Keratinocyte (primary cell): ENCODE measurements at regions not wholly inside any gene's neighbourhood (a gene's known extent, or its start where the extent isn't known, plus 50 kb on each side); places are given as distances from the start of the nearest gene placed in this dataset.

Experiments
- DNase-seq: peaks from one replicate; pipeline ENCODE4 v3.0.0-alpha.2; 2011; ENCODE audit warnings: low read depth, missing footprints, low spot score
- FAIRE-seq: peaks from 2 replicates; lab custom pipeline; 2011; peaks lifted over from hg19 to GRCh38; lab: Jason Lieb, UNC
- H2AFZ ChIP-seq: 2 replicates; pipeline ENCODE4 v1.6.0; 2012; ENCODE audit warnings: low read length, control low read depth, inconsistent platforms; ENCODE audit not compliant: control insufficient read depth
- H3K27ac ChIP-seq: 2 replicates; pipeline ENCODE4 v1.5.1; 2011; ENCODE audit warnings: low read length; ENCODE audit not compliant: control insufficient read depth, insufficient read depth
- H3K27me3 ChIP-seq: 3 replicates; pipeline ENCODE4 v1.6.0; 2011; ENCODE audit warnings: low read length; ENCODE audit not compliant: control insufficient read depth, insufficient read depth; ENCODE audit errors: extremely low read depth
- H3K36me3 ChIP-seq, 2 experiments: 2 replicates in 1 of 2; 3 replicates in 1 of 2; pipeline ENCODE4 v1.5.1; 2011; ENCODE audit warnings: low read length in 2 of 2, mild to moderate bottlenecking in 1 of 2; ENCODE audit not compliant: control insufficient read depth in 2 of 2, insufficient read depth in 2 of 2; ENCODE audit errors: extremely low read depth in 1 of 2
- H3K4me1 ChIP-seq: 3 replicates; pipeline ENCODE4 v1.5.1; 2011; ENCODE audit warnings: low read length; ENCODE audit not compliant: control insufficient read depth, insufficient read depth; ENCODE audit errors: extremely low read depth
- H3K4me2 ChIP-seq: 3 replicates; pipeline ENCODE4 v1.6.0; 2011; ENCODE audit warnings: low read depth, low read length; ENCODE audit not compliant: control insufficient read depth, insufficient read depth; ENCODE audit errors: extremely low read depth
- H3K4me3 ChIP-seq, 3 experiments: fragments of 200-600 bp in 1 of 3; sonication (generic) in 1 of 3; 2 replicates in 2 of 3; 3 replicates in 1 of 3; pipeline ENCODE4 v1.5.1; 2011 to 2016; ENCODE audit warnings: low read length in 3 of 3, mild to moderate bottlenecking in 3 of 3, control low read depth in 2 of 3, inconsistent platforms in 1 of 3, low read depth in 1 of 3, mixed read lengths in 1 of 3, mixed run types in 1 of 3, moderate library complexity in 1 of 3; ENCODE audit not compliant: control insufficient read depth in 2 of 3, insufficient read depth in 2 of 3; ENCODE audit errors: extremely low read depth in 1 of 3
- H3K79me2 ChIP-seq: 2 replicates; pipeline ENCODE4 v1.6.0; 2012; ENCODE audit warnings: low read length; ENCODE audit not compliant: control insufficient read depth, insufficient read depth
- H3K9ac ChIP-seq: 3 replicates; pipeline ENCODE4 v1.6.0; 2011; ENCODE audit warnings: low read length; ENCODE audit not compliant: control insufficient read depth, insufficient read depth; ENCODE audit errors: extremely low read depth
- H3K9me1 ChIP-seq: 3 replicates; pipeline ENCODE4 v1.6.0; 2011; ENCODE audit warnings: low read length; ENCODE audit not compliant: control insufficient read depth, insufficient read depth; ENCODE audit errors: extremely low read depth
- H3K9me3 ChIP-seq: 2 replicates; pipeline ENCODE4 v1.5.1; 2012; ENCODE audit warnings: low read depth, low read length; ENCODE audit not compliant: control insufficient read depth
- H4K20me1 ChIP-seq: 3 replicates; pipeline ENCODE4 v1.6.0; 2011; ENCODE audit warnings: low read length; ENCODE audit not compliant: control insufficient read depth, insufficient read depth; ENCODE audit errors: extremely low read depth
- EZH2 ChIP-seq: IDR thresholded peaks from one replicate; pipeline ENCODE4 v1.6.1; 2012; ENCODE audit warnings: inconsistent platforms, mild to moderate bottlenecking, low read length, moderate library complexity
- dilution Hi-C: fragments of 300-500 bp; cut with MboI; formaldehyde crosslinking; loops from one replicate; pipeline ENCODE4 v1.7.0; 2020; ENCODE audit warnings: low sequenced_read_pairs; ENCODE audit not compliant: extremely low pct_ligation_motif_present
- TF ChIP-seq, protein P1 (sequence below), 3 experiments: IDR thresholded peaks in 1 of 3; conservative IDR thresholded peaks in 1 of 3; optimal IDR thresholded peaks in 1 of 3; 2 replicates in 2 of 3; 3 replicates in 1 of 3; pipeline versions ENCODE3 to v1.5.1; 2011; ENCODE audit warnings: low read length in 3 of 3, mild to moderate bottlenecking in 3 of 3, moderate library complexity in 2 of 3, control low read depth in 1 of 3, inconsistent platforms in 1 of 3; ENCODE audit not compliant: insufficient read depth in 2 of 3; ENCODE audit errors: extremely low read depth in 1 of 3

DNA sequence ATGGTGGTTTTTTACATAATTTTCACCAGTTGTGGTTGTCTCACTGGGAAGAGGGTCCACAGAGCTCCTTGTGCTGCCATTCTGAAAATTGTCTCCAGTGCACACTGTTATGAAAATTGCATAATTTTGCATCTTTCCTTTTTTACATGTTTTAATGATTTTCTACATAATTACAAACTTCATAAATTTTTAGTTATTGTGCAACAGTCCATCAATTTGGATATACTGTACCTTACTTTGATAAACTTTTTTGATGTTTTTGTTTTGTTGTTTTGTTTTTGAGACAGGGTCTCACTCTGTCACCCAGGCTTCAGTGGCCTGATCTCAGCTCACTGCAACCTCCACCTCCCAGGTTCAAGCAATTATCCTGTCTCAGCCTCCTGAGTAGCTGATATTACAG lies 70.6 kb upstream of the AUTS2 start:
- H3K79me2 ChIP-seq, result no peaks in the 10 kb centered on the region
- no peaks in the 10 kb centered on the region for H3K36me3 ChIP-seq
- no peak overlapping the region for H3K27ac ChIP-seq
- DNase-seq, result no peak
- no peak overlapping the region for H2AFZ ChIP-seq
- FAIRE-seq, result no peak
- no peaks in the 10 kb centered on the region for H3K27me3 ChIP-seq
- H3K4me1 ChIP-seq, result no peaks in the 10 kb centered on the region
- H3K9me1 ChIP-seq, result no peaks in the 10 kb centered on the region
- dilution Hi-C loops, result no loop called here
- H3K9ac ChIP-seq, result no peak overlapping the region
- H3K4me3 ChIP-seq, result no peak overlapping the region
- H3K4me2 ChIP-seq, result no peak overlapping the region
- H3K9me3 ChIP-seq, result no peaks in the 10 kb centered on the region
- TF ChIP-seq, protein P1, sequence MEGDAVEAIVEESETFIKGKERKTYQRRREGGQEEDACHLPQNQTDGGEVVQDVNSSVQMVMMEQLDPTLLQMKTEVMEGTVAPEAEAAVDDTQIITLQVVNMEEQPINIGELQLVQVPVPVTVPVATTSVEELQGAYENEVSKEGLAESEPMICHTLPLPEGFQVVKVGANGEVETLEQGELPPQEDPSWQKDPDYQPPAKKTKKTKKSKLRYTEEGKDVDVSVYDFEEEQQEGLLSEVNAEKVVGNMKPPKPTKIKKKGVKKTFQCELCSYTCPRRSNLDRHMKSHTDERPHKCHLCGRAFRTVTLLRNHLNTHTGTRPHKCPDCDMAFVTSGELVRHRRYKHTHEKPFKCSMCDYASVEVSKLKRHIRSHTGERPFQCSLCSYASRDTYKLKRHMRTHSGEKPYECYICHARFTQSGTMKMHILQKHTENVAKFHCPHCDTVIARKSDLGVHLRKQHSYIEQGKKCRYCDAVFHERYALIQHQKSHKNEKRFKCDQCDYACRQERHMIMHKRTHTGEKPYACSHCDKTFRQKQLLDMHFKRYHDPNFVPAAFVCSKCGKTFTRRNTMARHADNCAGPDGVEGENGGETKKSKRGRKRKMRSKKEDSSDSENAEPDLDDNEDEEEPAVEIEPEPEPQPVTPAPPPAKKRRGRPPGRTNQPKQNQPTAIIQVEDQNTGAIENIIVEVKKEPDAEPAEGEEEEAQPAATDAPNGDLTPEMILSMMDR (optimal IDR thresholded peaks at IDR 0.05 in 1 of 3, IDR thresholded peaks at IDR 0.05 in 1 of 3, conservative IDR thresholded peaks at IDR 0.05 in 1 of 3; ENCODE audit: extremely low read depth in 1 of 3, insufficient read depth in 2 of 3, low read length in 3 of 3), result no peak
- no peak for TF ChIP-seq EZH2
- no peaks in the 10 kb centered on the region for H4K20me1 ChIP-seq

DNA sequence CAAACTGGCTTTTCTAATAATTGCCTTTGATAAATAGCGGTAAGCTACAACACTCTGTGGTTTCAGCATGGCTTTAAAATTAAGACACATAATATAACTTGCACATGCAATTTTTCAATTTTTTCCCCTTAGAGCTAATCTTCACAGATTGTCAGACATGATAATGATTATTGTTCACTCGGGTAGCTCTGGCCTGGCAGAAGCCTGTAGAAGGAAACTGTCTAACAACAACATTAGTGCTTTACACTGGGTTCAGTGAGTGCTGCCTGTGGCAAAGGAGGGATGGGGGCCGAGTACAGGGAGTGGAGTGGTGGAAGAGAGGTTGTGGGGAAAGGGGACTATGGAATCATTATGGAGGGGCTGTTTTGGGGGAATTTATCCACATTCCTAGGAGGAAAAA lies 67.2 kb upstream of the AUTS2 start:
- Histone ChIP-seq H4K20me1 (no peaks in the 10 kb centered on the region), H3K27ac (no peak overlapping the region), H3K4me1 (no peaks in the 10 kb centered on the region), H3K27me3 (no peaks in the 10 kb centered on the region), H3K36me3 (no peaks in the 10 kb centered on the region), H3K79me2 (no peaks in the 10 kb centered on the region), H3K4me2 (no peak overlapping the region), H3K9me1 (no peaks in the 10 kb centered on the region), H2AFZ (no peak overlapping the region), H3K9ac (no peak overlapping the region), H3K9me3 (no peaks in the 10 kb centered on the region), H3K4me3 (no peak overlapping the region)
- TF ChIP-seq, protein P1 (optimal IDR thresholded peaks at IDR 0.05 in 1 of 3, IDR thresholded peaks at IDR 0.05 in 1 of 3, conservative IDR thresholded peaks at IDR 0.05 in 1 of 3; ENCODE audit: extremely low read depth in 1 of 3, insufficient read depth in 2 of 3, low read length in 3 of 3), result no peak
- TF ChIP-seq EZH2, result no peak
- DNase-seq, result no peak
- dilution Hi-C loops, result no loop called here
- no peak for FAIRE-seq
